ENCODE measurements at regions not wholly inside any gene's neighbourhood (a gene's known extent, or its start where the extent isn't known, plus 50 kb on each side); places are given as distances from the start of the nearest gene placed in this dataset.
"Not testable (repeated sequence)": the region's sequence is repeated elsewhere in the genome, so short reads cannot be mapped to it uniquely, and the experiment has no call there.

GRCh38 chr4:112727728-112728127 is 90.8 kb downstream of the LARP7 start:
- H2AK5ac ChIP-seq (ENCODE audit: low read length); H3K4me3 ChIP-seq (ENCODE audit: low read length); H3K9ac ChIP-seq (ENCODE audit: low read length); H4K5ac ChIP-seq (ENCODE audit: low read length); H2BK15ac ChIP-seq (replicated peaks; ENCODE audit: low read depth); H3K4me2 ChIP-seq (ENCODE audit: low read length); H3K23ac ChIP-seq (ENCODE audit: low read length); H4K8ac ChIP-seq (ENCODE audit: low read depth, low read length); H2BK5ac ChIP-seq (ENCODE audit: low read length); H2BK120ac ChIP-seq (ENCODE audit: low read depth, low read length); H3K27ac ChIP-seq (ENCODE audit: low read depth, low read length); H3K27me3 ChIP-seq (ENCODE audit: insufficient read depth, low read length, poor library complexity); H3K79me1 ChIP-seq (ENCODE audit: low read length); H3K36me3 ChIP-seq (ENCODE audit: control insufficient read depth, insufficient read depth, low read length); H3K79me2 ChIP-seq (ENCODE audit: control insufficient read depth, insufficient read depth, low read length); H3K4me1 ChIP-seq (ENCODE audit: control insufficient read depth, low read depth, low read length); DNase-seq; H3K56ac ChIP-seq (ENCODE audit: low read length): not testable (repeated sequence)
- peak overlapping the region; percentile 16 for H3K4ac ChIP-seq (ENCODE audit: low read depth, low read length)
- peak overlapping the region; percentile 51 for H3K18ac ChIP-seq (ENCODE audit: low read length)
- no CpG with 5 or more reads among the region's 16 CpGs for WGBS (ENCODE audit: extremely low coverage, insufficient coverage, low lambda C conversion rate)

- Histone ChIP-seq H3K4me3 (ENCODE audit: low read length) (no peak overlapping the region), H3K23ac (ENCODE audit: low read length) (no peak overlapping the region), H3K79me2 (ENCODE audit: control insufficient read depth, insufficient read depth, low read length) (peaks cover 4% of the 10 kb centered on the region), H3K4me2 (ENCODE audit: low read length) (no peak overlapping the region), H3K27ac (ENCODE audit: low read depth, low read length) (no peak overlapping the region), H4K5ac (ENCODE audit: low read length) (no peak overlapping the region), H3K4ac (ENCODE audit: low read depth, low read length) (no peak overlapping the region), H3K18ac (ENCODE audit: low read length) (peak overlapping the region; percentile 80), H2AK5ac (ENCODE audit: low read length) (no peak overlapping the region), H3K9ac (ENCODE audit: low read length) (no peak overlapping the region), H2BK5ac (ENCODE audit: low read length) (no peak overlapping the region), H3K4me1 (ENCODE audit: control insufficient read depth, low read depth, low read length) (peaks cover 2% of the 10 kb centered on the region), H2BK15ac (replicated peaks; ENCODE audit: low read depth) (peak overlapping the region; percentile 57), H4K8ac (ENCODE audit: low read depth, low read length) (no peak overlapping the region), H3K79me1 (ENCODE audit: low read length) (no peaks in the 10 kb centered on the region), H3K36me3 (ENCODE audit: control insufficient read depth, insufficient read depth, low read length) (no peaks in the 10 kb centered on the region), H2BK120ac (ENCODE audit: low read depth, low read length) (peak overlapping the region; percentile 14), H3K27me3 (ENCODE audit: insufficient read depth, low read length, poor library complexity) (no peaks in the 10 kb centered on the region), H3K56ac (ENCODE audit: low read length) (no peak overlapping the region)
- DNase-seq, result no peak
- WGBS (ENCODE audit: extremely low coverage, insufficient coverage, low lambda C conversion rate), result no CpG with 5 or more reads among the region's 2 CpGs
Observed at GRCh38 chr4:112731715-112732114, 94.8 kb downstream of the LARP7 start.

GRCh38 chr4:112732142-112732541 is 95.2 kb downstream of the LARP7 start:
- Histone ChIP-seq H4K8ac (ENCODE audit: low read depth, low read length) (no peak overlapping the region), H4K5ac (ENCODE audit: low read length) (no peak overlapping the region), H3K79me2 (ENCODE audit: control insufficient read depth, insufficient read depth, low read length) (peaks cover 4% of the 10 kb centered on the region), H3K18ac (ENCODE audit: low read length) (no peak overlapping the region), H3K27me3 (ENCODE audit: insufficient read depth, low read length, poor library complexity) (no peaks in the 10 kb centered on the region), H2BK5ac (ENCODE audit: low read length) (no peak overlapping the region), H3K79me1 (ENCODE audit: low read length) (no peaks in the 10 kb centered on the region), H3K9ac (ENCODE audit: low read length) (no peak overlapping the region), H3K23ac (ENCODE audit: low read length) (no peak overlapping the region), H3K4me3 (ENCODE audit: low read length) (no peak overlapping the region), H3K36me3 (ENCODE audit: control insufficient read depth, insufficient read depth, low read length) (no peaks in the 10 kb centered on the region), H3K56ac (ENCODE audit: low read length) (peak overlapping the region; percentile 17), H2BK120ac (ENCODE audit: low read depth, low read length) (no peak overlapping the region), H3K4ac (ENCODE audit: low read depth, low read length) (no peak overlapping the region), H2AK5ac (ENCODE audit: low read length) (no peak overlapping the region), H3K4me2 (ENCODE audit: low read length) (no peak overlapping the region), H3K4me1 (ENCODE audit: control insufficient read depth, low read depth, low read length) (peaks cover 2% of the 10 kb centered on the region), H3K27ac (ENCODE audit: low read depth, low read length) (no peak overlapping the region), H2BK15ac (replicated peaks; ENCODE audit: low read depth) (peak overlapping the region; percentile 57)
- WGBS (ENCODE audit: extremely low coverage, insufficient coverage, low lambda C conversion rate), result no CpG with 5 or more reads among the region's 2 CpGs
- DNase-seq, result no peak

- H2BK15ac ChIP-seq (replicated peaks; ENCODE audit: low read depth), result no peak overlapping the region
- H2BK120ac ChIP-seq (ENCODE audit: low read depth, low read length), result no peak overlapping the region
- peak; percentile 29 for DNase-seq
- H3K23ac ChIP-seq (ENCODE audit: low read length), result no peak overlapping the region
- H3K56ac ChIP-seq (ENCODE audit: low read length), result no peak overlapping the region
- peaks cover 4% of the 10 kb centered on the region for H3K79me1 ChIP-seq (ENCODE audit: low read length)
- no peaks in the 10 kb centered on the region for H3K27me3 ChIP-seq (ENCODE audit: insufficient read depth, low read length, poor library complexity)
- no peak overlapping the region for H3K4ac ChIP-seq (ENCODE audit: low read depth, low read length)
- no peak overlapping the region for H3K4me2 ChIP-seq (ENCODE audit: low read length)
- H2BK5ac ChIP-seq (ENCODE audit: low read length), result no peak overlapping the region
- H3K18ac ChIP-seq (ENCODE audit: low read length), result no peak overlapping the region
- no peaks in the 10 kb centered on the region for H3K36me3 ChIP-seq (ENCODE audit: control insufficient read depth, insufficient read depth, low read length)
- no peak overlapping the region for H4K5ac ChIP-seq (ENCODE audit: low read length)
- H3K4me3 ChIP-seq (ENCODE audit: low read length), result no peak overlapping the region
- H2AK5ac ChIP-seq (ENCODE audit: low read length), result no peak overlapping the region
- H3K27ac ChIP-seq (ENCODE audit: low read depth, low read length), result no peak overlapping the region
- no peak overlapping the region for H3K9ac ChIP-seq (ENCODE audit: low read length)
- H3K79me2 ChIP-seq (ENCODE audit: control insufficient read depth, insufficient read depth, low read length), result peaks cover 12% of the 10 kb centered on the region
- peaks cover 2% of the 10 kb centered on the region for H3K4me1 ChIP-seq (ENCODE audit: control insufficient read depth, low read depth, low read length)
- no peak overlapping the region for H4K8ac ChIP-seq (ENCODE audit: low read depth, low read length)
Observed at GRCh38 chr4:112735474-112735951, 98.6 kb downstream of the LARP7 start.

GRCh38 chr4:112736718-112737135 is 99.8 kb downstream of the LARP7 start:
- Histone ChIP-seq H3K4ac (ENCODE audit: low read depth, low read length) (no peak overlapping the region), H2BK120ac (ENCODE audit: low read depth, low read length) (no peak overlapping the region), H2AK5ac (ENCODE audit: low read length) (no peak overlapping the region), H2BK5ac (ENCODE audit: low read length) (no peak overlapping the region), H3K27me3 (ENCODE audit: insufficient read depth, low read length, poor library complexity) (no peaks in the 10 kb centered on the region), H3K4me3 (ENCODE audit: low read length) (no peak overlapping the region), H4K5ac (ENCODE audit: low read length) (no peak overlapping the region), H3K79me1 (ENCODE audit: low read length) (peaks cover 4% of the 10 kb centered on the region), H4K8ac (ENCODE audit: low read depth, low read length) (no peak overlapping the region), H3K56ac (ENCODE audit: low read length) (peak overlapping the region; percentile 18), H3K9ac (ENCODE audit: low read length) (no peak overlapping the region), H3K4me2 (ENCODE audit: low read length) (no peak overlapping the region), H2BK15ac (replicated peaks; ENCODE audit: low read depth) (no peak overlapping the region), H3K23ac (ENCODE audit: low read length) (no peak overlapping the region), H3K4me1 (ENCODE audit: control insufficient read depth, low read depth, low read length) (peaks cover 2% of the 10 kb centered on the region), H3K79me2 (ENCODE audit: control insufficient read depth, insufficient read depth, low read length) (peaks cover 19% of the 10 kb centered on the region), H3K18ac (ENCODE audit: low read length) (no peak overlapping the region), H3K36me3 (ENCODE audit: control insufficient read depth, insufficient read depth, low read length) (no peaks in the 10 kb centered on the region), H3K27ac (ENCODE audit: low read depth, low read length) (no peak overlapping the region)
- no peak for DNase-seq
- WGBS (ENCODE audit: extremely low coverage, insufficient coverage, low lambda C conversion rate), result no CpG with 5 or more reads among the region's 1 CpG

- Histone ChIP-seq H4K8ac (ENCODE audit: low read depth, low read length) (no peak overlapping the region), H3K27ac (ENCODE audit: low read depth, low read length) (no peak overlapping the region), H3K4me1 (ENCODE audit: control insufficient read depth, low read depth, low read length) (peaks cover 2% of the 10 kb centered on the region), H2BK5ac (ENCODE audit: low read length) (peak overlapping the region; percentile 18), H2AK5ac (ENCODE audit: low read length) (no peak overlapping the region), H2BK120ac (ENCODE audit: low read depth, low read length) (no peak overlapping the region), H3K4me2 (ENCODE audit: low read length) (no peak overlapping the region), H4K5ac (ENCODE audit: low read length) (no peak overlapping the region), H3K18ac (ENCODE audit: low read length) (no peak overlapping the region), H3K79me2 (ENCODE audit: control insufficient read depth, insufficient read depth, low read length) (peaks cover 21% of the 10 kb centered on the region), H3K4ac (ENCODE audit: low read depth, low read length) (peak overlapping the region; percentile 81), H3K27me3 (ENCODE audit: insufficient read depth, low read length, poor library complexity) (no peaks in the 10 kb centered on the region), H3K23ac (ENCODE audit: low read length) (no peak overlapping the region), H3K4me3 (ENCODE audit: low read length) (no peak overlapping the region), H2BK15ac (replicated peaks; ENCODE audit: low read depth) (no peak overlapping the region), H3K9ac (ENCODE audit: low read length) (no peak overlapping the region), H3K56ac (ENCODE audit: low read length) (peak overlapping the region; percentile 18), H3K79me1 (ENCODE audit: low read length) (peaks cover 4% of the 10 kb centered on the region), H3K36me3 (ENCODE audit: control insufficient read depth, insufficient read depth, low read length) (no peaks in the 10 kb centered on the region)
- DNase-seq, result peak; percentile 33
- WGBS (ENCODE audit: extremely low coverage, insufficient coverage, low lambda C conversion rate), result no CpG with 5 or more reads among the region's 8 CpGs
Observed at GRCh38 chr4:112739442-112739841, 102.5 kb downstream of the LARP7 start.
